HG03108 (cell line): ENCODE measurements at regions not wholly inside any gene's neighbourhood (a gene's known extent, or its start where the extent isn't known, plus 50 kb on each side); places are given as distances from the start of the nearest gene placed in this dataset.

Experiments
- ATAC-seq: cut with Tn5 transposase; IDR thresholded peaks from one replicate; pipeline ENCODE4 v1.9.1; 2021; ENCODE audit warnings: moderate library complexity; ENCODE audit not compliant: unreplicated experiment

DNA sequence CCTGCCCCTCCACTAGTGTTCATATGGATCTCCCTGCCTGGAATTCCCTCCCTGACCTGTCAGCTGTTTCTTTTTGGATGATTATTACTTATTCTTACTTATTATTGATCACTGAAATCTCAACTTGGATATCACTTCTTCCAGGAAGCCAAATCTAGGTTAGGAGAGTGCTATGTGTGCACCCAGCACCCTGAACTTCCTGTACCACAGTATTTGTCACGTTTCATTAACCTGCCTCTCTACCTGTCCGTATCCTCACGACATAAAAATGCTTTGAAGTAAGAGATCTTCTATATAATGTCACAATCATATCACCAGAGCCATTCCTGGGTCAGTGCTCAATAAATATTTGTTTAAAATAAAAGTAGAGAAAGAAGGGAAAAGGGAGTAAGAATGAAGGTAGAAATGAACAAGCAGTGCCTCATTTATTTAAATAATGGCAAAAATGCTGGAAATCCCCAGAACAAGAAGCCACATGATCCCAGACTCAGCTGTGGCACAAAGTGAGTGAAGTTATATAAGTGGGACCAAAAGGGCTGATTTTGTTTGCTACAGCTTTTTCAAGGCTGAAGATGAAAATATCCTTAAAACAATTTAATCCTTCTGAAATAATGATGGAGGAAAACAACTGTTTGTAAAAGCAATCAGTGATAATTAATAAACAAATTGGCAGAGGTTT lies 88.0 kb upstream of the MANEA start:
- ATAC-seq = no peak

DNA sequence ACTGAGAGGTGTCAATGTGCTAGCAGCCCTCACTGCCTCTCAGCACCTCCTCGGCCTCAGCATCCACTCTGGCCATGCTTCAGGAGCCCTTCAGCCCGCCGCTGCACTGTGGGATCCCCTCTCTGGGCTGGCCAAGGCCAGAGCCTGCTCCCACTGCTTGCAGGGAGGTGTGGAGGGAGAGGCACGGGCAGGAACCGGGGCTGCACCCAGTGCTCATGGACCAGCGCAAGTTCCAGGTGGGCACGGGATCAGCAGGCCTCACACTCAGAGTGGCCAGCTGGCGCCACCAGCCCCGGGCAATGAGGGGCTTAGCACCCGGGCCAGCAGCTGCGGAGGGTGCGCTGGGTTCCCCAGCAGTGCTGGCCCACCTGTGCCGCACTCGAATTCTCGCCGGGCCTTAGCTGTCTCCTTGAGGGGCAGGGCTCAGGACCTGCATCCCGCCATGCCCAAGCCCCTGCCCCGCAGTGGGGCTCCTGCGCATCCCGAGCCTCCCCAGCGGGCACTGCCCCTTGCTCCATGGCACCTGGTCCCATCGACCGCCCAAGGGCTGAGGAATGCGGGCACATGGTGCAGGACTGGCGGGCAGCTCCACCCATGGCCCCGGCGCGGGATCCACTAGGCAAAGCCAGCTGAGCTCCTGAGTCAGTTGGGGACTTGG lies 80.4 kb upstream of the MANEA start:
- no peak for ATAC-seq

DNA sequence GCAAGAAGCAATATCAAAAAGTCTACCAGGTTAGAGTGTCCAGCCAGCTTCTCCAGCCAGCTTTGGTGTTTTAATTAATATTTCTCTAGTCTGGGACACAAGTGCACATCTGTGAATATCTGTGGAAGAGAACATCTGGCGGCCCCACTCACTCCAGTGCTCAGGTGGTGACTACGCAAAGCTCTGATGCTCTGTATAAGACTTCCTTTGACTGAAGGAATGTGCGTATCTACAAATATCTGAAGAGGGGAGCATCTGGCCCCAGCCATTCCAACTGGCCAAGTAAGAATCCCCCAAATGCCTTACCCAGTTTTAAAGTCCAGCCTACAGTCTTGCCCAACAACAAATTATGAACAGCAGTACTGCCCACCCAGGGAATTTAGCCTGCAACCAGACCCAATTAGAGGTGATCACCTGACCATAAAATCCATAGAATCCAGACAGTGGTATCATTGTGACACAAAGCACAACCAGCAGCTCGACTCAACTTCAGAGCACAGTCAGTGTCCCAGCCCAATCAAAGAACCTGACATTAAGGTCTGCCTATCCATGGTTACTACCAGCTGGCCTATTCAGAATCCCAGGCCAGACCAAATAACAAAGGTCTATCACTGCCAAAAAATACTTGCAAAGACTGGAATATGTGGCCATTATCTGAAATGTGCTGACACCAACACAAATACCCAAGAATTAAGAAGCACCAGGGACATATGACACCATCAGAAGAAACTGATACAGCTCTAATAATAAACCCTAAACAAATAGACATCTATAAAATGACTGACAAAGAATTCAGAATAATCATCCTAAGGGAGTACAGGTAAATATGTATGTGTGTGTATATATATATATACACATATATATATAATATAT lies 76.1 kb upstream of the MANEA start:
- ATAC-seq = no peak

DNA sequence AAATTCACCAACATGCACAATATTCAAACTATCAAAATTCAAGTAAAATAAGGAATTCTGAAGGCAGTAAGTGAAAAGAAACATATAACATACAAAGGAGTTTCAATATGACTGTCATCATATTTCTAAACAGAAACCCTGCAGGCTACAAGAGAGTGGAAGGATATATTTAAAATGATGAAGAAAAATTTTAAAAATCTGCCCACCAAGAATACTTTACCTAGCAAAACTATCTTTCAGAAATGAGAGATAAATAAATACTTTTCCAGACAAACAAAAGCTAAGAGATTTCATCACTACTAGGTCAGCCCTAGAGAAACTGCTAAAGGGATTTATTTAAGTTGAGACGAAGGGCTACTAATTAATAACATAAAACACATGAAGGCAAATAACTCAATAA lies 73.8 kb upstream of the MANEA start:
- no peak for ATAC-seq

DNA sequence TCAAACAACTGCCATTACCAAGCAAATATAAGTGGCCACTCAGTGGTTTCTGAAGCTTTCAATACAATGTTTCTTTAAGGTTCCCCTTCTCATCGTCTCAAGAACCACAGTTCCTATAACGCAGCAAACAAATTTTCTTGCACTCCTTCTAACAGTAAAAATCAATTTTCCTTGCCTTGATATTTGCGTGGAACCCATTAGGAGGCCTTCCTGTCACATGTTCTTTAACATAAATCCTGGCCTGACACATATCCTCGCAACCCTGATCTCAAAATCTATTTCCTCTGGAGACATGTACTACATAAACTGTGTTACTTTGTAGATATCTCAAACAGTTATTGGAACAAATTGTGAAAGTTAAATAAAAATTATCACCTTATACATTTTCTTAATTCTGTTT lies 65.9 kb upstream of the MANEA start:
- ATAC-seq = no peak

DNA sequence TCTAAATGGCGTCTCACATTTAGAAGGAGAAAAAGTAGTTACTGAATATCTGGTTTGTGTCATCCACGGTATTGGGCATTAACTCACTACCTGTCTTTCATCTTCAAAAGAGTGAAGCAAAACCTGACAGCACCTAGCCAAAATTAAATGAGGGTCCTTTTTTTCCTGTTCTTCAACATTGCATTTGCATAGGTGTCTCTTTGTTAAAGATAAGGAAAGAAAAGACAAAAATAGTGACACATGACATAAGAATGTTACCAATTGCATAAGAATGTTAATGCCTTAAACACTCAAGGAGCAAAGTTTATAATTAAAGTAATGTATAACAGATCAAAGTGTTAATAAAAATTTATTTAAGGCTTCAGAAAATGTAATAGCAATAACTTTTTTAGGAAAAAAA lies 61.4 kb upstream of the MANEA start:
- ATAC-seq = no peak

DNA sequence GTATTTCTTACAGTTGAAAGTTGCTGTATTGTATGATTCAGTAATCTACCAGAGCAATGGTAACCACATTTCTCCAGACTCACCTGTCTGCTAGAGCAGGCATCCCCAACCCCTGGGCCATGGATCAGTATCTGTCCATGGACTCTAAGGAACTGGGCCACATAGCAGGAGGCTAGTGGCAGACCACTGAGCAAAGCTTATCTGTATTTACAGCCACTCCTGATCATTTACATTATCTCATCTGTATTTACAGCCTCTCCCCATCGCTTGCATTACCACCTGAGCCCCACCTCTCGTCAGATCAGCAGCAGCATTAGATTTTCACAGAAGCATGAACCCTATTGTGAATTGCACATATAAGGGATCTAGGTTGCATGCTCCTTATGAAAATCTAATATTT lies 60.3 kb upstream of the MANEA start:
- no peak for ATAC-seq

DNA sequence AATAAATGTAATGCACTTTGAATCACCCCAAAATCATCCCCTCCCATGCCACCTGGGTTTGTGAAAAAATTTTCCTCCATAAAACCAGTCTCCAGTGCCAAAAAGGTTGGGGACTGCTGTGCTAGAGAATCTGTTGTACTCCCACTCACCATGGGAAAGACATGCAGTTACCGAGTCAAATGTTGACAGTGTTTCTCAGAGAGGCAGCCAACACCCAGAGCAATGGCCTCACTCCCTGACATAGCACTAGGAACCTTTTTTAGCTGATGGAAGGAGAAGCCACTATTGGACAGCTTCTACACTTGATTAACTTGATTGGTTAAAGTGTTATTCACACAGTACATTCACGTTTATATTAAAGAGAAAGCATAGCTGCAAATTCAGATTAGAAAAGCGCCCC lies 59.8 kb upstream of the MANEA start:
- ATAC-seq = no peak

DNA sequence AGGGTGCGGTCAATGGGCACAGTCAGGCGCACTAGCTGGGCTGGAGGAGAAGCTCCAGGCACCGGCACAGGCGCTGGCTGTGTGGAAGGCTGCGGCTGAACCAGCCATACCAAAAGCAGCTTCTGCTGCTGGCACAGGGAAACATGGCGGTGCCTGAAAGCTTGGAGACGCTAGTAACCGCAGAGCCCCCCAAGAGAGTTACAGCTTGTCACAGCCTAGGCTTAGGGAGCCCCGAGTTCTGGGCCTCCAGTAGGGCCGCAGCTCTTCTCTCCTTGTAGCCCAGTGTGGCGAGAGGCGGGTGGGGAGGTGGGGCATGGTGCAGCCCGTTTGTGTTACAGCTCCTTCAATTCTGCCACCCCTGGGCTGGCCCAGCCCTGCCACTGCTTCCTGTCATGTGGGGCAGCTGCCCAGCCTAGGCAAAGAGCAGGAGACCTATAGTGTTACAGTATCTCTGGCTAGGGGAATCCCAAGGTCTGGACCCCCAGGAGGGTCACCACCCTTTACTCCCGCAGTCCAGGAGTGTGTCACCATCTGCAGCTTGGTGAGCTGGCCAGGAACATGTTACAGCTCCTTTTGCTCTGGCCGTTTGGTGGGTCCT lies 58.6 kb upstream of the MANEA start:
- ATAC-seq = no peak

DNA sequence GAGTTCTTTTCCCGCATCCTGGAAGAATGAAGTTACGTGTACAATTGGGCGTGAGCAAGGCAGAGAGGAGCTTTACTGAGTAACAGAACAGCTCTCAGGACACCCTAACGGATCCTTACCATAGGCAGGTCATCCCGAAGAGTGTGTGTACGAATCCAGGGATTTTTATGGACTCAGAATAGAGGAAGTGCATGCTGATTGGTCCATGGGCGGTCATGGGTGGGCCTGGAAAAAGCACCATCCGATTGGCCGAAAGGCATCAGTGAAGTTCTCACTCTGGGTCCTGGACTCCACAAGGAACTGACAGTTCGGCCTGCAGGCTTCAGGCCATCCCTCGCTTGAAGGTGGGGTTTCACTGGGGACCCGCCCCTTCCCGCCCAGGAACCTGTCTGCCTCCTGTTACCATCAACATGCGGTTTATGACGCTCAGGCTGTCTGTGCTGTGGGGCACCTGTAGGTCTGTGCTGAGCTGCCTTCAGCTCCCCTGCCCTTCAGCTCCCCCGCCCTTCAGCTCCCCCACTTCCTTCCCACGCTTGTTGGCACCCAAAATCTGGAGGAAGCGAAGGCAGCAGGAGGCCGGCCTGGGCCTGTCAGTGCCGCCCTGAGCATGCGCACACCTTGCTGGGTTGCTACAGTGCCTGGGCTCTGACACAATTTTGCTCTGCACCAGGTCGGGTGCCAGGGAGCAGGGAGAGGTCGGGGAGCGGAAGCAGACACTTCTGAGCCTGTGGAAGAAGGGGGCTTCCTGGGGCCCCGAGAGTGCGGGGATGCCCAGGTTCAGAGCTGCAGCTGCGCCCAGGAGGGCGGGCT lies 57.9 kb upstream of the MANEA start:
- ATAC-seq = no peak

DNA sequence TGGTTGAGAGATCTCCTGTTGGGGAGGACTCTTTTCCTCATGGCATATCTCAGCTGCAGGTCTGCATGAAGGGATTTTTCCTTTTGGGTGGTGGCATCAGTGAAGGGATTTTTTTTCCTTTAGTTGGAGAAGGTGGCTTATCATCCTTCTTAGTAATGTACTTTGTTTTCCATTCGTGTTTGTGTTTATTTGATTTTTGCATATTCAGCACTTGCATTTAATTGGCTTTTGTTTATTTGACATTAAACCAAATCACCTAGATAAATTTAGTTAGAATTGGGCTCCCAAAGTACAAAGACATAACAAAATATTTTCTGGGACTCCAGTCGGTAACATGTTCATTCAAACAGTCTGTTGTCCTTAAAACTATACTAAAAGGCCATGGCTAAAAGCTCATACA lies 56.2 kb upstream of the MANEA start:
- no peak for ATAC-seq
